Bronchial epithelial cell (primary cell): ENCODE measurements at regions not wholly inside any gene's neighbourhood (a gene's known extent, or its start where the extent isn't known, plus 50 kb on each side); places are given as distances from the start of the nearest gene placed in this dataset.
A peak's percentile ranks its signal among the peaks of the same experiment; 100 is the strongest.
"Not testable (repeated sequence)": the region's sequence is repeated elsewhere in the genome, so short reads cannot be mapped to it uniquely, and the experiment has no call there.

Source experiments
- DNase-seq: peaks from one replicate; pipeline ENCODE4 v3.0.0-alpha.2; 2010; ENCODE audit warnings: low read depth
- FAIRE-seq: peaks from 2 replicates; lab custom pipeline; 2011; peaks lifted over from hg19 to GRCh38; lab: Jason Lieb, UNC
- H3K27me3 ChIP-seq: 2 replicates; pipeline ENCODE4 v1.5.1; 2011; ENCODE audit warnings: low read length; ENCODE audit not compliant: control insufficient read depth, insufficient read depth
- H3K36me3 ChIP-seq: 2 replicates; pipeline ENCODE4 v1.5.1; 2011; ENCODE audit warnings: low read length; ENCODE audit not compliant: control insufficient read depth, insufficient read depth
- H3K4me3 ChIP-seq: 2 replicates; pipeline ENCODE4 v1.5.1; 2011; ENCODE audit warnings: mild to moderate bottlenecking, low read depth, low read length, control low read depth
- CTCF ChIP-seq: IDR thresholded peaks from 2 replicates; pipeline ENCODE4 v1.5.1; 2011; ENCODE audit warnings: mild to moderate bottlenecking, moderate library complexity, low read length, control low read depth, inconsistent platforms; ENCODE audit not compliant: insufficient read depth, severe bottlenecking

GRCh38 chr21:15209224-15209623 lies 144.4 kb upstream of the NRIP1 start:
- DNase-seq = no peak

DNA sequence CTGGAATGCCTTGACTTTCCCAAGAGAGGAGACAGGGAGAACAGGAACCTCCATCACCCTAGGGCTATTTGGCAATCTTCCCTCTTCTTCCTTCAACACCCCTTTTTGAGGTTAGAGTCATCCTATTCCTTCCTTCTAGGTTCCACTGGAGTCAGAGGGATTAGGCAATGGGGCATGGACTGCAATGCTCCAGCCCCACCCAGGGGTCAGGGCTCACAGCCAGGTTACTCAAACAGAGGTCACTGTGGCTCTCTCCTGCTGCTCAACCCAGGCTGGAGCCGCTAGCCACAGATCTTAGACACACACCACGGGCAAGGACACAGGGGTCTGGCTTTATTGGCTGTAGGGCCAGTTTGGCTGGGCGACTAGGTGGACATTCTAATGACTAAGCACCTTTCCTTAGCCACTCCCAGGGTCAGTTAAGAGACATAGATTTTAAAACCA lies 145.5 kb upstream of the NRIP1 start:
- Histone ChIP-seq H3K36me3 (no peaks in the 10 kb centered on the region), H3K4me3 (no peak overlapping the region), H3K27me3 (no peaks in the 10 kb centered on the region)
- TF ChIP-seq CTCF = no peak
- FAIRE-seq (peak; percentile 94), DNase-seq (peak; percentile 97)

More at GRCh38 chr21:15209224-15209623, 144.4 kb upstream of the NRIP1 start:
- no peak for TF ChIP-seq CTCF
- no peak overlapping the region for H3K4me3 ChIP-seq
- H3K27me3 ChIP-seq = no peaks in the 10 kb centered on the region
- no peaks in the 10 kb centered on the region for H3K36me3 ChIP-seq
- FAIRE-seq = no peak

- no peaks in the 10 kb centered on the region for H3K27me3 ChIP-seq
- no peak for TF ChIP-seq CTCF
- DNase-seq (no peak), FAIRE-seq (no peak)
- no peaks in the 10 kb centered on the region for H3K36me3 ChIP-seq
- no peak overlapping the region for H3K4me3 ChIP-seq
These were observed 146.8 kb upstream of the NRIP1 start for GRCh38 chr21:15211491-15212133.

- no peaks in the 10 kb centered on the region for H3K27me3 ChIP-seq
- no peaks in the 10 kb centered on the region for H3K36me3 ChIP-seq
- DNase-seq (no peak), FAIRE-seq (no peak)
- H3K4me3 ChIP-seq = no peak overlapping the region
- TF ChIP-seq CTCF = no peak
These were observed 147.4 kb upstream of the NRIP1 start for GRCh38 chr21:15212206-15212605.

- H3K36me3 ChIP-seq, DNase-seq, H3K27me3 ChIP-seq, FAIRE-seq, H3K4me3 ChIP-seq: not testable (repeated sequence)
These were observed 153.7 kb upstream of the NRIP1 start for GRCh38 chr21:15218476-15218875.

GRCh38 chr21:15219039-15219438 lies 154.2 kb upstream of the NRIP1 start:
- Histone ChIP-seq H3K36me3 (no peaks in the 10 kb centered on the region), H3K4me3 (no peak overlapping the region), H3K27me3 (no peaks in the 10 kb centered on the region)
- FAIRE-seq (no peak), DNase-seq (no peak)
- no peak for TF ChIP-seq CTCF
